Uterus (tissue), 2 donors: ENCODE measurements at regions not wholly inside any gene's neighbourhood (a gene's known extent, or its start where the extent isn't known, plus 50 kb on each side); places are given as distances from the start of the nearest gene placed in this dataset.

Experiments
- CTCF ChIP-seq, 4 experiments: fragments of 200-600 bp in 2 of 4; fragments of 450-650 bp in 2 of 4; sonication (generic) in 2 of 4; IDR thresholded peaks; one replicate each; pipeline ENCODE4 v1.5.1; 2016 to 2019; ENCODE audit warnings: antibody characterized with exemption in 4 of 4, mild to moderate bottlenecking in 2 of 4, moderate library complexity in 1 of 4
- POLR2A ChIP-seq, 2 donors: fragments of 450-650 bp; IDR thresholded peaks; one replicate each; pipeline ENCODE4 v1.6.1; 2016; ENCODE audit warnings: antibody characterized with exemption in 2 of 2, mild to moderate bottlenecking in 1 of 2, moderate library complexity in 1 of 2

DNA sequence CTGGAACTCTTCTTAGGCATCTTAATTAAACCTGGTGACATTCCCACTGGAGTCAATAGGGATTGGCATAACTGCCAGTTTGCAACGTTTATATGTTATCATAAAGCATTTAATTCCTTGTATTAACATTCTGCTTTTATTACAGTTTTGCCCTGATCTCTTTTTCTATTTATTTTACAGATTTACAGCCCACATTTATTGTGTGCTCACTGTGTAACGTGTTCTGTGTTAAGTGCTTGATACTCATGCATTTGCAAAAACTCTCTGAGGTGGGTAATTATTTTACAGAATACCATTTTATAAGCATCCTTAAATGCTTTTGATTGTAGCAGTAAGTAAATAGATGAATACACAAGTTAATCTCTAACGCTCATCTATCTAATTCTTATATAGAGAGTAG lies 341.5 kb upstream of the FAR2 start:
- TF ChIP-seq CTCF (IDR thresholded peaks at IDR 0.05): no peak
- TF ChIP-seq POLR2A (IDR thresholded peaks at IDR 0.05): no peak
